ENCODE measurements at regions not wholly inside any gene's neighbourhood (a gene's known extent, or its start where the extent isn't known, plus 50 kb on each side); places are given as distances from the start of the nearest gene placed in this dataset.

DNA sequence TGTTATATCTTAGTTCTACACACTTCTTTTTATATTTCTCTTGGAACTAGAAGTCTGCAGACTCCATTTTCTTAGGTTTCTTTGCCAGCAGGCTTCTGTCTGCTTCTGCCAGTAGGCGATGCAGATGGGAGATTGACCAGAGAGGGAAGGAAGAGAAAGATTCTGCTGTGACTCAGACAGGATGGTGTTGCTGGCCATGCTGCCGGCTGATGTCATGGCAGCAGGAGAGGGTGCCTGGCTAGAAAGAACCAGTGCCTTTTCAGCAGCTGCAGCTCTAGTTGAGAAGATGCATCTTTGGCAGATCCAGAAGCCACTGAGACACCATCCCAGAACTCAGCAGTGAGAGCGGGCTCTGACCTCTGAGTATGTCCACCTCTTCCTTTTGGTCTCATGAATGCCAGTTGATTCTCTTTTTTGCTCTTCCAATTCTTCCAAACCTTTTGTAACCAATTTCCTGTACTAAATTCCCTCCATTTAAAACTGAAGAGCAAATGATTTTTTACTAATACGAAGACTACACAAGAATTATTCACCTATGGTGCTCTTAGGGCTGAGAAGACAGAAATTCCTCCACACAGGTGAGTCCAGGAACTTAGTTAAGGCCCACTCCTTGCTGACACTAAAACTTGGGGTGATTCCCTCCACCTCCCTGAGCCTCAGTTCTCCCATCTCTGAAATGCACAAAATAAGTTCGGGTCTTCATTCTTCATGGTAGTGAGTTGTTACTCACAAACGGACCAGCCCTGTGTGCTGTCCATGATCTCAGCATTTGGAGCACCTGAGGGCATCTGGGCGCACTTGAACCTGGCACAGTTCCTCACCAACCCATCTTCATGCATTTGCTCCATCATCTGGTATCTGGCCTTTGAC is 200.7 kb downstream of the MYCN start:
- no peak for FAIRE-seq

GRCh38 chr2:16139663-16140615 is 199.6 kb downstream of the MYCN start:
- FAIRE-seq, result no peak

- FAIRE-seq, result no peak
These were observed 198.7 kb downstream of the MYCN start for GRCh38 chr2:16138811-16139662.

GRCh38 chr2:16137080-16137755 is 196.9 kb downstream of the MYCN start:
- no peak for FAIRE-seq

GRCh38 chr2:16136461-16137035 is 196.2 kb downstream of the MYCN start:
- peak; percentile 35 for FAIRE-seq

DNA sequence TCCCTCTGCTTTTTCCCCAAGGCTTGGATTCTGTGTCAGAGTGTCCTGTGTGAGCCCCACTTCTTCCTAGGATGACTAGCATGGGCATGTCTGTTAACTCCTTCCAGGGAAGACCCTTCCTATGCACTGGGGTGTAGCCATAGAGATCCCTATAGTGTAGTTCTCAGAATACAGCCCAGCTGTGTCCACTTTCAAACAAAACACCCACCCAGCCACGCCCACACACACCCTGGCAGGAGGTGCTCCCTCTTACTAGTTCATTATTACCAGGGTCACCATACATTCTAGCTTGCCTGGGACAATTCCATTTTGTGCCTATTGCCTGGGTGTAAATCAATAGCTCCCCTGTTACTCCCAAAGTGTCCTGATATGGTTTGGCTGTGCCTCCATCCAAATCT is 195.6 kb downstream of the MYCN start:
- no peak for FAIRE-seq

- no peak for FAIRE-seq
These were observed 195.0 kb downstream of the MYCN start for GRCh38 chr2:16135196-16135912.

DNA sequence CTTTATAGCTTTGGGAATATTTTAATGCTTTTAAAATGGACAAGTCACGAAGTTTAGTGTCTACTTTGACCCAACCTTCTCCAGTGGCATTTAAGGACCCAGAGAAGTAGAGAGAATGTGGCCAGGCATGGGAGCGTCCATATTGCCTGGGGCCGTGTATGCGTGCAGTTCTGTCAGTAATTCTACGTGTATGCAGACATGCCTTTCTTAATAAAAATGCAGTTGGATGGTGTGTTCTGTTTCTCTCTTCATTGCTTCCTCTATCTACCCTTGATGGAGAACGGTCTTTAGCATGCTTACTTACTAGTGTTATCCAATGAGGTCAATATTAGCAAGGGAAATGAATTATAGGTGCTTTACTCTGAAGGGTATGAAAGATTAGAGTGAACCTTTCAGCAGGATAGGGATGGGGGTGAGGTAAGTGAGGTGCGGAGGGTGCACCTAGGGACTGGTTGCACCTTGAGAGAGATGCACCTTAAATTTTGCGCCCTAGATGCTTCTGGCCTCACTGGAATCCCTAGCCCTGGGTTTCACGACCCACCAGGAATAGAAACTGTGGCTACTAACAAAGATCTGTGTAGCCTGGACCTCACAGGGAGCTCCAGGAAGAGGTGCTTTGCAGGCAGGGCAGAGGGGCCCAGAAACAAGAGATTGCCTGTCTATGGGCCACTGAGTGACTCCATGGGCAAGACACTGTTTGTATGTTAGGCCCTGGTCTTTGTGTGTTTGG is 194.3 kb downstream of the MYCN start:
- FAIRE-seq, result no peak

DNA sequence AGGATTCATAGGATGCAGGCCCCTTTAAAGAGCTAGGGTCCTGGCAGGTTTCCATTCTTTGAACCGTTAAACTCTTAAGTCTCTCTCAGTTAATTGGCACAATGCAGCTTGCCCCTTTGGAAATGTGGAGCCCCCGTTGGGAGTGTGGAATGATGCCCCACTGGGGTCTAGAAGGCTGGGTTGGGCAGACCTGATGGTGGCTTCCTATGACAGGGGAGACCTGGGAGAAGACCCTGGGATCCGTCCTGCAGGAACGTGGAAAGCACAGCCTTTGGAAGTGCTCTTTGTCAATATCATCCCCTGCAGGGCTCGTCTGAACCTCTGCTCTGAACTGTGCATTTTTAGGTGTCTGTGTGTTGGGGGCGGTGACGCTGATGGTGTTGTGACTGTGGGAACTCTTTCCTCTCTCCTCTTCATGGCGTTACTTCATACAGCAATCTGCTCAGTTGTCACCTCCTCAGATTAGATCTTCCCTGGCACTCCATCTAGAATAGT is 190.6 kb downstream of the MYCN start:
- FAIRE-seq, result no peak

- FAIRE-seq, result no peak
These were observed 190.2 kb downstream of the MYCN start for GRCh38 chr2:16130541-16130880.

DNA sequence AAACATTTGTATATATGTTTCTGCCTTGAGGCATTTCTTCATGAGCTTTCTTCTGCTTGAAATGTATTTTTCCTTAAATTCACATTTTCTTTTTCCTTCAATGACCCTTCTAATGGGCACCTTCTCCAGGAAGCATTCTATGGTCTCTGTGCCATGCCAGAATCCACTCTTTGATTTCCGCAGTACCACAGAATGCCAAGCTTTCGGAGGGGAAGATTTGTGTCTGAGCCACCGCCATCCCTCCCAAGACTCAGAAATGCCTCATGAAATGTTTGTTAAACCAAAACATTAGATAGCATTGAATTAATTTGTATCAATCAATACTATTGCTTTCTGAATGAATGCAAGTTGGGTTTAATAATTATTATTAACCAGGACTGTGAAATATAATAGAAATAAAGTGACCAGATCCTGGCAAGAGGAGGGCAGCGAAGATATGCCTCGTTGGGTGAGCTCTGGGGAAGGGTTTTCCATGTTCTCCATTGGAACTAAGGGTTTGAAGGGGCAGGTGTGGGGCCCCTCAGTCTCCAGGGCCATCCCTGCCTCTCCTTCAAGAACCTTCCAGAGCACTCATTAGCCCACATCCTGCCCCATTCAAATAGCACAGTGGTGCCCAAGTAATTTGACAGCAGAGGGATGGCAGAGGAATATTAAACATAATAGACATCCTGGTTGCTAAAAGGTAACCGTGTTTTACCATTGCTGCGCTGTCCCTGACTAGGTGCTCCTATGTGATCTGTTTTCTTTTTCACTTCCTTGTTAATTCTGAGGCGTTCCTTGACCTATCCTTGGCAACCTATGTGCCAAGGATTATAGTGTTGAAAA is 189.6 kb downstream of the MYCN start:
- no peak for FAIRE-seq

GRCh38 chr2:16128746-16129610 is 188.6 kb downstream of the MYCN start:
- no peak for FAIRE-seq

DNA sequence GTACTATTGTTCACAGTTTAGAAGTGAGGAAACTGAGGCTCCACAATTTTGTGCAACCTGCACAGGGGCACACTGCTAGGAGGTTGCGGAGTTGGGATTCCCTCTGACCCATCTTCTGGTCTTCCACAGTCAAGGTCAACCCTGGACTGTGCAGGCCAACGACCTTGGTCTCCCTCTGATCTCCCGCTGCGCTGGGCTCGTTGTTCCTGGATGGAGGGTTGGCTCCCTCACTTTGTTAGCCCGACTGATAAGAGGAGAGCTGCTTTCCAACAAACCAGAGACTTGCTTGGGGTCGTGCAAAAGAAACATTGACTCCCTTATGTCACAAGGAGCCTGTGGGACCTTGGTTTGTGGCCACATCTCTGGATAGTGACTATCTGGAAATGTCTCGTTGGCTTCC is 187.6 kb downstream of the MYCN start:
- no peak for FAIRE-seq

DNA sequence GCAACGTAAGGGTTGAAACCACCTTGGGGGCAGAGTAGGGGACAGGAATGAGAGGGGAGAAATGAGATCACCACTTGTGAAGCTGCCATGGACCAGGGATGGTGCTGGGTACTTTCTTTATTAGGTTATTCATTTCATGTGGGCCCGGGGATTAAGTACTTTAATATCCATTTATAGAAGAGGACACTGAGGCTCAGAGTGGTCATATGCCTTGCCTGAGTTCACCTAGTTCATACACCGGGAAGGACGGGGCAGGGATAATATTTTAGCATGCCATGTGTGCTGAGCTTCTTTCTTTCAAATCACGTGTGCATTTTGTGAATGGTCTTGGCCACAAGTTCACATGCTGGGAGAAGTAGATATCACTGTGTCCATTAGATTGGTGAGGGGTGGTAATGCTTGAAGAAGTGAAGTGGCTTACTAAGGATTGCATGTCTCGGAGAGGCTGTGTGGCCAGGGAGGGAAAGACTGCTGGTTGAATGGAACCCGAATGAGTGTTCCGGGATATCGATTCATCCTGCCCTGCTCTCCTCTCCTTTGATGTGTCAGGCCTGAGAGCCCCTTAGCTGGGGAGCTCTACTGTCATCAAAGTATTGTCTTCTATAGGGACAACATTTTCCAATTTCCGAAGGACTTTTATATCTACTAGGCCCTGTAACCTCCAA is 187.1 kb downstream of the MYCN start:
- FAIRE-seq, result no peak

- FAIRE-seq, result no peak
These were observed 186.3 kb downstream of the MYCN start for GRCh38 chr2:16126517-16127275.

GRCh38 chr2:16125614-16126516 is 185.5 kb downstream of the MYCN start:
- FAIRE-seq, result no peak

Measured in endometrium (tissue), 2 donors.